GM21786 (cell line): ENCODE measurements at regions not wholly inside any gene's neighbourhood (a gene's known extent, or its start where the extent isn't known, plus 50 kb on each side); places are given as distances from the start of the nearest gene placed in this dataset.
A peak's percentile ranks its signal among the peaks of the same experiment; 100 is the strongest.

Experiments
- ATAC-seq: cut with Tn5 transposase; IDR thresholded peaks from one replicate; pipeline ENCODE4 v1.9.1; 2021; ENCODE audit not compliant: unreplicated experiment

GRCh38 chr3:6521369-6522113 is 339.4 kb upstream of the GRM7 start:
- no peak for ATAC-seq

- no peak for ATAC-seq
These were observed 338.7 kb upstream of the GRM7 start for GRCh38 chr3:6522191-6522590.

- no peak for ATAC-seq
These were observed 337.9 kb upstream of the GRM7 start for GRCh38 chr3:6523043-6523442.

- no peak for ATAC-seq
These were observed 336.4 kb upstream of the GRM7 start for GRCh38 chr3:6524479-6524878.

GRCh38 chr3:6526321-6526720 is 334.6 kb upstream of the GRM7 start:
- ATAC-seq: no peak

- ATAC-seq: peak; percentile 49
These were observed 334.1 kb upstream of the GRM7 start for GRCh38 chr3:6526861-6527260.

GRCh38 chr3:6528951-6529350 is 332.0 kb upstream of the GRM7 start:
- ATAC-seq: peak; percentile 87

- no peak for ATAC-seq
These were observed 329.8 kb upstream of the GRM7 start for GRCh38 chr3:6531153-6531552.

GRCh38 chr3:6532101-6532500 is 328.8 kb upstream of the GRM7 start:
- no peak for ATAC-seq

- ATAC-seq: no peak
These were observed 319.9 kb upstream of the GRM7 start for GRCh38 chr3:6540981-6541380.

- ATAC-seq: no peak
These were observed 318.1 kb upstream of the GRM7 start for GRCh38 chr3:6542795-6543194.

- no peak for ATAC-seq
These were observed 311.6 kb upstream of the GRM7 start for GRCh38 chr3:6549296-6549695.

GRCh38 chr3:6551165-6551564 is 309.8 kb upstream of the GRM7 start:
- ATAC-seq: no peak

- ATAC-seq: no peak
These were observed 300.7 kb upstream of the GRM7 start for GRCh38 chr3:6560259-6560658.

GRCh38 chr3:6567241-6567640 is 293.7 kb upstream of the GRM7 start:
- no peak for ATAC-seq

GRCh38 chr3:6568999-6569493 is 291.9 kb upstream of the GRM7 start:
- ATAC-seq: no peak

GRCh38 chr3:6571448-6571847 is 289.5 kb upstream of the GRM7 start:
- no peak for ATAC-seq

GRCh38 chr3:6577584-6577983 is 283.3 kb upstream of the GRM7 start:
- ATAC-seq: no peak

- no peak for ATAC-seq
These were observed 282.4 kb upstream of the GRM7 start for GRCh38 chr3:6578526-6578925.

- ATAC-seq: no peak
These were observed 280.1 kb upstream of the GRM7 start for GRCh38 chr3:6580808-6581207.

GRCh38 chr3:6585360-6585759 is 275.6 kb upstream of the GRM7 start:
- ATAC-seq: no peak

GRCh38 chr3:6600237-6600636 is 260.7 kb upstream of the GRM7 start:
- no peak for ATAC-seq

- ATAC-seq: peak; percentile 54
These were observed 259.5 kb upstream of the GRM7 start for GRCh38 chr3:6601374-6601773.
